Subcutaneous abdominal adipose tissue (tissue), 5 donors: ENCODE measurements at regions not wholly inside any gene's neighbourhood (a gene's known extent, or its start where the extent isn't known, plus 50 kb on each side); places are given as distances from the start of the nearest gene placed in this dataset.

Experiments
- H3K27ac ChIP-seq: one replicate; pipeline ENCODE4 v1.7.0; 2013; ENCODE audit warnings: low read depth, mild to moderate bottlenecking, inconsistent platforms, low read length, moderate library complexity
- H3K27me3 ChIP-seq, 5 donors: one replicate each; pipeline ENCODE4 v1.7.0; 2013; ENCODE audit warnings: low read length in 5 of 5, inconsistent platforms in 1 of 5; ENCODE audit not compliant: control insufficient read depth in 5 of 5, insufficient read depth in 4 of 5
- H3K36me3 ChIP-seq, 5 donors: one replicate each; pipeline ENCODE4 v1.7.0; 2013; ENCODE audit warnings: low read length in 5 of 5; ENCODE audit not compliant: control insufficient read depth in 5 of 5, insufficient read depth in 5 of 5
- H3K4me1 ChIP-seq, 5 donors: one replicate each; pipeline ENCODE4 v1.7.0; 2013; ENCODE audit warnings: low read length in 5 of 5, mild to moderate bottlenecking in 3 of 5, moderate library complexity in 1 of 5; ENCODE audit not compliant: control insufficient read depth in 5 of 5, insufficient read depth in 5 of 5
- H3K4me3 ChIP-seq, 5 donors: one replicate each; pipeline ENCODE4 v1.7.0; 2013; ENCODE audit warnings: low read length in 5 of 5, low read depth in 1 of 5
- H3K9ac ChIP-seq, 5 donors: one replicate each; pipeline ENCODE4 v1.7.0; 2013; ENCODE audit warnings: low read length in 5 of 5, mild to moderate bottlenecking in 4 of 5, moderate library complexity in 3 of 5
- H3K9me3 ChIP-seq, 5 donors: one replicate each; pipeline ENCODE4 v1.7.0; 2013; ENCODE audit warnings: low read length in 5 of 5; ENCODE audit not compliant: control insufficient read depth in 5 of 5
- donor health status: healthy.
- donor health status: healthy.
- donor health status: healthy.
- donor health status: healthy.
- donor health status: healthy.

DNA sequence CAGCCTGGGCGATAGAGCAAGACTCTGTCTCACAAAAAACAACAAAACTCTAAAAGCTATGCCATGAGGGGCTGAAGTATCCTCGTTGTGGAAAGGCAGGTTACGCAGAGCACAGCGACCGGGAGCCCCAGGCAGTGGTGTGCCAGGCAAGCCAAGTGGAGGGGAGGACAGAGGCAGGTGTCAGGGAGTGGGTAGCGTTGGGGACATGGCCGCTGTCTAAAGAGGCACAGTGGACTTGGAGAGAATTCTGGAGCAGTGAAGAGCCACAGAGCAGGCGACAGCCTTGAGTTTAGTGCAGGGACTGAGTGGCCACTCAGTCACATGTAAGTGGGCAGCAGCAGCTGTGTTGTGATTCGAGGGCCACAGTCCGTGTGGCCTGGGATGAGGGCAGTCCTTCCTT is 541.7 kb downstream of the FGF9 start:
- Histone ChIP-seq H3K27me3 (no peaks in the 10 kb centered on the region), H3K4me1 (no peaks in the 10 kb centered on the region), H3K4me3 (no peak overlapping the region), H3K27ac (no peak overlapping the region), H3K36me3 (no peaks in the 10 kb centered on the region), H3K9me3 (no peaks in the 10 kb centered on the region), H3K9ac (no peak overlapping the region)

DNA sequence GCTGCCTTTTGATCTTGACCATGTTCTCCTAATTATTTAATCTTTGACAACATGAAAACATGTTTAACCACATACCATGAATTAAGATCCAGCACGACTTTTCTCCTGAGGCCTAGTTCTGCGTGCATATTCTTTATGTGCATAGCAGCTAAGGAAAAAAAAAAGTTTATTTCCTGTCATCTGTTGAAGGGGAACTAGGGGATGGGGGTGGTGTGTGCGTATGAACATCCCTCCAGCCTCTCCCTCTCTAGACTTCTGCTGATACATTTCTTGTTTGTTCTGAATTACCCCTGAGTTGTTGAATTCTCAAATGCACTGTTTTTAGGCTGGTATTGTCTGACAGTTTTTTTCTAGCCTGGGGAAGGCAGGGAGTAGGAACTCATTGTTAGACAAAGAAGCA is 543.3 kb downstream of the FGF9 start:
- Histone ChIP-seq H3K4me3 (no peak overlapping the region), H3K27me3 (no peaks in the 10 kb centered on the region), H3K27ac (no peak overlapping the region), H3K4me1 (peaks cover 0 to 7% (median 5%) of the 10 kb centered on the region in 5 donors), H3K36me3 (no peaks in the 10 kb centered on the region), H3K9ac (no peak overlapping the region), H3K9me3 (no peaks in the 10 kb centered on the region)

- Histone ChIP-seq H3K9ac (no peak overlapping the region), H3K27me3 (no peaks in the 10 kb centered on the region), H3K4me1 (peaks cover 0 to 7% (median 6%) of the 10 kb centered on the region in 5 donors), H3K4me3 (no peak overlapping the region), H3K9me3 (no peaks in the 10 kb centered on the region), H3K36me3 (no peaks in the 10 kb centered on the region), H3K27ac (no peak overlapping the region)
Measured at GRCh38 chr13:22218797-22219196, 547.9 kb downstream of the FGF9 start.

GRCh38 chr13:22219709-22220108 is 548.8 kb downstream of the FGF9 start:
- no peaks in the 10 kb centered on the region for H3K36me3 ChIP-seq
- H3K27me3 ChIP-seq = no peaks in the 10 kb centered on the region
- H3K4me3 ChIP-seq = no peak overlapping the region
- peaks cover 0 to 7% (median 6%) of the 10 kb centered on the region in 5 donors for H3K4me1 ChIP-seq
- no peak overlapping the region for H3K9ac ChIP-seq
- no peaks in the 10 kb centered on the region for H3K9me3 ChIP-seq
- no peak overlapping the region for H3K27ac ChIP-seq

DNA sequence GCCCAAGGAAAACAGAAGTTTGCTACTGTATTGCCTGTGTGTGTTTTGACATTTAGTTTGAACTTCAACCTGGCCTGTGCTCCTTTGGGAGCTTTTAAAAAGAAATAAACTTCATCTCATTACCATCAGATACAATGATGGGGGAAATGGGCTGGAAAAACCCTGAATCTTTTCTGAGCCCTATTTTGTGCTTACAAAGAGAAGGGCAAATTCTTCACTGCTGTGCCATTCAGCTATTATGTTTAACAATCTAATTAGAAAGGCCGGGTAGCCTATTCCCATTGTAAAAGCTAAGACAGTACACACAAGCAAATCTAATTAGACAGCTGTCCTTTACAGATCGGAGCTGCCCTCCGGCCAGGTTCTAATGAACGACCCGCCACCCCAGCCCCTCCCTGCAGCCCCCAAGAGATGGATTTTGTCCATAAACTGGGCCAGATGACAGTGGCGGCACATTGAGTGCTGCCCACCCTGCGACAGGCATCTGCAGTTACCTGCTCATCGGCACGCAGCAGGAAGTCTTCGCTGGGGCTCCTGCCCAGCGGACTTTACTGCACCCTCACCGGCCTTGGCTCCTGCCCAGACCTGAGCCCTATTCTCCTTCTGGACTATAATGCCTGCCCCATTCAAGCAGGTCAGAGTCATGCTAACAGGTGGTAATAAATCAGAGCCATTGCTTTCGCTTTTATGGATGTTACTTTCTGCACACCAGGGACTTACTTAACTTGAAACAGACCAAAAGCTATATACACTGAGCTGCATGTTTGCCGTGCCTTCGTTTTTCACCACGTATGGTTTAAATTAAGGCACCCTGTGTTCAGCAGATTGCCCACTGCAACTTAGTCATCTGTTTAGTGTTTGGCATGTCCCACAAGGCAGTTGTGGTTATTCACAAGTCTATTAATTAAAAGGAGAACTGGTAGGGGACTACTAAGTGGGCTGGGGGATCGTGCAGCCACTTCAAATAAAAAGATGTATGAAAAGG is 549.6 kb downstream of the FGF9 start:
- no peak overlapping the region for H3K4me3 ChIP-seq
- H3K27ac ChIP-seq = no peak overlapping the region
- peaks cover 0 to 3% (median 0%) of the 10 kb centered on the region in 5 donors for H3K27me3 ChIP-seq
- H3K9me3 ChIP-seq = no peaks in the 10 kb centered on the region
- no peaks in the 10 kb centered on the region for H3K36me3 ChIP-seq
- H3K4me1 ChIP-seq = peaks cover 0 to 7% (median 6%) of the 10 kb centered on the region in 5 donors
- no peak overlapping the region for H3K9ac ChIP-seq

DNA sequence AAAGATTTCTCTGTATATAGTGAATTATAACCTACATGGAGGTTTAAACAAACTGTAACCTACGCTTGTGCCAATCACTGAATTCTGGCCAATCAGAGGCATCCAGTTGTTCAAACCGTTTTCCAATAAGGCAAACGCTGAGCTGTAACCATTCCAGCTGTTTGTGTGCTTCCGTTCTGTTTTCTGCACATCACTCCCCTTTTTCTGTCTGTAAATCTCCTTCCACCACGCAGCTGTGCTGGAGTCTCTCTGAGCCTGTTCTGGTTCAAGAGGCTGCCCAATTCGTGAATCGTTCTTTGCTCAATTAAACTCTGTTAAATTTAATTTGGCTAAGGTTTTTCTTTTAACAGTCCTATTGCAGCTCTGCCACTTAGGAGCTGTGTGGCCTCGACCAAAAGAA is 552.5 kb downstream of the FGF9 start:
- H3K9me3 ChIP-seq = no peaks in the 10 kb centered on the region
- no peak overlapping the region for H3K4me3 ChIP-seq
- H3K27me3 ChIP-seq = peaks cover 0 to 5% (median 0%) of the 10 kb centered on the region in 5 donors
- H3K9ac ChIP-seq = no peak overlapping the region
- H3K27ac ChIP-seq = no peak overlapping the region
- peaks cover 0 to 7% (median 6%) of the 10 kb centered on the region in 5 donors for H3K4me1 ChIP-seq
- no peaks in the 10 kb centered on the region for H3K36me3 ChIP-seq

DNA sequence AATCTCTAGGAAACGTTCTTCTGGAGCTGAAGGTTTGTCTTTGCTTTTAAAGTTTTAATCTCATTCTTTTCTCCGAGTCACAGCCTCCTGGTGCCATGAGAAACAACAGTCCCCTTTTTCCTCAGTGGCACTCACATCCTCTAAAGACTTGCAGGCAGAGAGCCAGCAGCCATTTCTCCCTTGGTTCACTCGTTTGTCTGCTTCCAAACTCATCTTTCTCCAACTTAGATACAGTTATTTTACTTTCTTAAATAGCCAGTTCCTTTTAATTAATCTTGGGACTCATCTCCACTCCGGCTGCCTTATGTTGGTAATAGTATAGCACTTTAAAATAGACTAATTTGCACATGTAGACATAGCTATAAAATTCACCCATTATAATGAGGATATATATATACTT is 555.2 kb downstream of the FGF9 start:
- Histone ChIP-seq H3K4me3 (no peak overlapping the region), H3K27me3 (peaks cover 0 to 5% (median 0%) of the 10 kb centered on the region in 5 donors), H3K4me1 (no peaks in the 10 kb centered on the region), H3K9me3 (no peaks in the 10 kb centered on the region), H3K36me3 (no peaks in the 10 kb centered on the region), H3K27ac (no peak overlapping the region), H3K9ac (no peak overlapping the region)

- H3K27ac ChIP-seq = no peak overlapping the region
- H3K27me3 ChIP-seq = peaks cover 0 to 5% (median 0%) of the 10 kb centered on the region in 5 donors
- no peaks in the 10 kb centered on the region for H3K4me1 ChIP-seq
- H3K9ac ChIP-seq = no peak overlapping the region
- no peaks in the 10 kb centered on the region for H3K9me3 ChIP-seq
- H3K36me3 ChIP-seq = no peaks in the 10 kb centered on the region
- H3K4me3 ChIP-seq = no peak overlapping the region
Measured at GRCh38 chr13:22227895-22228294, 557.0 kb downstream of the FGF9 start.

DNA sequence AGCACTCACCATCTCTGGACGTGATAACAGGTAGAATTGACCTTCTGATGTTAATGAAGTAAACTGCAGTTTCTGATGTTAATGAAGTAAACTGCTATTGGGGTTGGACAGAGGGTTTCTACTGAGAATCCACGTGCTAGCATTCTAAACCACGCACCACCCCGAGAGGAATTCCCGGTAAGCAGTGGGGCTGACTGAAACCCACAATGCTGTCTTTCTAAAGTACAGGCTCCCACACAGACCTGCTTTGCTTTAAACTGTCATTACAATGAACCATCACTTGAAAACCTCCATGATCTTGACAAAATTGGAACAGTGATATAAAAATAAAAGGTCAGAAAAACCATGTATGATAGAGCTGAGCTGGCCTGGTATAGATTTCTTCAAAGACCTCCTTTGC is 559.0 kb downstream of the FGF9 start:
- H3K4me3 ChIP-seq = no peak overlapping the region
- no peak overlapping the region for H3K27ac ChIP-seq
- H3K36me3 ChIP-seq = no peaks in the 10 kb centered on the region
- peaks cover 0 to 5% (median 0%) of the 10 kb centered on the region in 5 donors for H3K27me3 ChIP-seq
- no peaks in the 10 kb centered on the region for H3K4me1 ChIP-seq
- no peaks in the 10 kb centered on the region for H3K9me3 ChIP-seq
- no peak overlapping the region for H3K9ac ChIP-seq

DNA sequence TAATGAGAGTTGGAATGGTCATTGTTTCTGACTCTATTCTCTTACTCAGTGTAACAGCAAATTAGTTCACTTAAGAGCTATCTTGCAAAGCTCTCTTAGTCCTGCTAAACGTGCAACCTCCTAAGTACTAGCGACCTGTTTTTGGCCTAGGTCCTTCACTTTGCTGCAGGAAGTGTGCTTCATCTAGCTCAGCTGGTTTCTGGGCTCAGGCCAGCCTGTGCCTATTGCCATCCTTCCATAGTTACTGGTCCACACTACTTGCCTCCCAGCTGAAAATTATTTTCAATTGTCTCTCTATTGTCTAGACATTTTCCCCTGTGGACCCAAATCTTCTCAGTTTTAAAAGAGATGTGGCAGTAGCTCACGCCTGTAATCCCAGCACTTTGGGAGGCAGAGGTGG is 561.3 kb downstream of the FGF9 start:
- Histone ChIP-seq H3K4me3 (no peak overlapping the region), H3K9me3 (no peaks in the 10 kb centered on the region), H3K36me3 (no peaks in the 10 kb centered on the region), H3K27me3 (no peaks in the 10 kb centered on the region), H3K4me1 (no peaks in the 10 kb centered on the region), H3K9ac (no peak overlapping the region), H3K27ac (no peak overlapping the region)
